ENCODE measurements at regions not wholly inside any gene's neighbourhood (a gene's known extent, or its start where the extent isn't known, plus 50 kb on each side); places are given as distances from the start of the nearest gene placed in this dataset.

DNA sequence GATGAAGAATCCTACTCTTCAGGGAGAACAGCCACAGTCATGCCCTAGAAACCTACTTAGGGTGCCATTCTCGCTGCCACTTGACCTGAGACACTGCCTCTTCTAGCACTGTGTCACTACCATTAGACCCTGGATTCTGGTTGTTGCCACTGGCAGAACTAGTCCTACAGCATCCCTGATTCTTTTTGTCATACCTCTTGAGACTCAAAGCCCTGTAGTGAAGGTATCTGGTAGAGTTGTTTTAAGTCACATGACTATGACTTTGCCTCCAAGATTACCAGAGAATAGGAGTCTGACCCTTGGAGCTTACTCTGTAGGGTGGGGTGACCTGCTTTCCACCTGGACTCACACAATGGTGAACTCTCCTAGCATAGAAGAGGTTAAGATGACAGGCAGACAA is 296.7 kb downstream of the TNS1 start:
- TF ChIP-seq, protein P1, sequence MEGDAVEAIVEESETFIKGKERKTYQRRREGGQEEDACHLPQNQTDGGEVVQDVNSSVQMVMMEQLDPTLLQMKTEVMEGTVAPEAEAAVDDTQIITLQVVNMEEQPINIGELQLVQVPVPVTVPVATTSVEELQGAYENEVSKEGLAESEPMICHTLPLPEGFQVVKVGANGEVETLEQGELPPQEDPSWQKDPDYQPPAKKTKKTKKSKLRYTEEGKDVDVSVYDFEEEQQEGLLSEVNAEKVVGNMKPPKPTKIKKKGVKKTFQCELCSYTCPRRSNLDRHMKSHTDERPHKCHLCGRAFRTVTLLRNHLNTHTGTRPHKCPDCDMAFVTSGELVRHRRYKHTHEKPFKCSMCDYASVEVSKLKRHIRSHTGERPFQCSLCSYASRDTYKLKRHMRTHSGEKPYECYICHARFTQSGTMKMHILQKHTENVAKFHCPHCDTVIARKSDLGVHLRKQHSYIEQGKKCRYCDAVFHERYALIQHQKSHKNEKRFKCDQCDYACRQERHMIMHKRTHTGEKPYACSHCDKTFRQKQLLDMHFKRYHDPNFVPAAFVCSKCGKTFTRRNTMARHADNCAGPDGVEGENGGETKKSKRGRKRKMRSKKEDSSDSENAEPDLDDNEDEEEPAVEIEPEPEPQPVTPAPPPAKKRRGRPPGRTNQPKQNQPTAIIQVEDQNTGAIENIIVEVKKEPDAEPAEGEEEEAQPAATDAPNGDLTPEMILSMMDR (IDR thresholded peaks at IDR 0.05) = no peak
- TF ChIP-seq POLR2A (IDR thresholded peaks at IDR 0.05) = no peak

Data from body of pancreas (tissue), 4 donors.